IMR-90 (cell line): ENCODE measurements at regions not wholly inside any gene's neighbourhood (a gene's known extent, or its start where the extent isn't known, plus 50 kb on each side); places are given as distances from the start of the nearest gene placed in this dataset.

ENCODE experiments used
- ATAC-seq: fragments of 200-7000 bp; cut with Tn5 transposase; 2 replicates; pipeline ENCODE4 v1.9.1; 2020; ENCODE audit warnings: low read depth, mild to moderate bottlenecking, moderate library complexity
- BruUV-seq: library from RNA; stranded (reverse); fragments of 400-500 nt; replicated peaks from 2 replicates; lab custom pipeline; 2021; lab: Mats Ljungman, UMichigan
- CTCF ChIA-PET: fragments of 300-600 bp; formaldehyde crosslinking; extraction: SDS; loops from one replicate; lab custom pipeline; 2021; ENCODE audit warnings: antibody characterized with exemption; lab: Yijun Ruan, JAX
- POLR2A ChIA-PET: fragments of 300-600 bp; sonication (Branson Sonifier 250); formaldehyde crosslinking; loops from one replicate; lab custom pipeline; 2022; ENCODE audit warnings: antibody characterized with exemption; ENCODE audit not compliant: unreplicated experiment; lab: Charles Lee
- DNase-seq: peaks from one replicate; pipeline ENCODE4 v3.0.0; 2013
- H2AFZ ChIP-seq: replicated peaks from 2 replicates; pipeline ENCODE3; 2013; ENCODE audit warnings: low read length, mild to moderate bottlenecking; ENCODE audit not compliant: poor library complexity
- H2AK5ac ChIP-seq: 2 replicates; pipeline ENCODE4 v1.6.1; 2013; ENCODE audit warnings: low read depth, low read length, inconsistent platforms
- H2AK9ac ChIP-seq: replicated peaks from 2 replicates; pipeline ENCODE3; 2013; ENCODE audit warnings: mild to moderate bottlenecking, low read depth, low read length, moderate library complexity; ENCODE audit not compliant: poor library complexity
- H2BK120ac ChIP-seq: 2 replicates; pipeline ENCODE4 v1.6.1; 2013; ENCODE audit warnings: low read depth, low read length, inconsistent platforms
- H2BK15ac ChIP-seq: 3 replicates; pipeline ENCODE4 v1.6.1; 2013; ENCODE audit warnings: low read depth, low read length, inconsistent platforms
- H2BK20ac ChIP-seq: 2 replicates; pipeline ENCODE4 v1.6.1; 2013; ENCODE audit warnings: low read depth, mild to moderate bottlenecking, inconsistent platforms, low read length, moderate library complexity
- H2BK5ac ChIP-seq: 2 replicates; pipeline ENCODE4 v1.6.1; 2013; ENCODE audit warnings: mild to moderate bottlenecking, low read depth, low read length, inconsistent platforms; ENCODE audit not compliant: poor library complexity, severe bottlenecking
- H3K14ac ChIP-seq: replicated peaks from 2 replicates; pipeline ENCODE4 v1.6.1; 2013; ENCODE audit warnings: low read depth, low read length, inconsistent platforms
- H3K18ac ChIP-seq: 2 replicates; pipeline ENCODE4 v1.6.1; 2013; ENCODE audit warnings: low read depth, low read length, control low read depth
- H3K23ac ChIP-seq: 2 replicates; pipeline ENCODE4 v1.6.1; 2013; ENCODE audit warnings: low read depth, low read length, inconsistent platforms
- H3K27ac ChIP-seq: 2 replicates; pipeline ENCODE4 v1.5.1; 2013; ENCODE audit warnings: mild to moderate bottlenecking, control low read depth, low read length; ENCODE audit not compliant: insufficient read depth
- H3K27me3 ChIP-seq: 2 replicates; pipeline ENCODE4 v1.6.1; 2013; ENCODE audit warnings: low read length; ENCODE audit not compliant: control insufficient read depth, insufficient read depth
- H3K36me3 ChIP-seq: 2 replicates; pipeline ENCODE4 v1.6.1; 2013; ENCODE audit warnings: low read length, mixed read lengths; ENCODE audit not compliant: control insufficient read depth, insufficient read depth
- H3K4ac ChIP-seq: 2 replicates; pipeline ENCODE4 v1.6.1; 2013; ENCODE audit warnings: low read depth, low read length, inconsistent platforms
- H3K4me1 ChIP-seq: 2 replicates; pipeline ENCODE4 v1.6.1; 2013; ENCODE audit warnings: low read length, mixed read lengths; ENCODE audit not compliant: control insufficient read depth, insufficient read depth
- H3K4me2 ChIP-seq: 2 replicates; pipeline ENCODE4 v1.6.1; 2013; ENCODE audit warnings: low read depth, mild to moderate bottlenecking, control low read depth, low read length, moderate library complexity
- H3K4me3 ChIP-seq: 2 replicates; pipeline ENCODE4 v1.5.1; 2013; ENCODE audit warnings: low read depth, mild to moderate bottlenecking, control low read depth, low read length, moderate library complexity; ENCODE audit not compliant: insufficient read depth
- H3K56ac ChIP-seq: 2 replicates; pipeline ENCODE4 v1.6.1; 2013; ENCODE audit warnings: low read length, inconsistent platforms; ENCODE audit not compliant: insufficient read depth; ENCODE audit errors: extremely low read depth
- H3K79me1 ChIP-seq, 2 experiments: 2 replicates each; pipeline ENCODE4 v1.6.1; 2013; ENCODE audit warnings: low read length in 2 of 2, inconsistent platforms in 1 of 2, low read depth in 1 of 2
- H3K9ac ChIP-seq: 2 replicates; pipeline ENCODE4 v1.6.1; 2013; ENCODE audit warnings: low read depth, low read length, control low read depth
- H3K9me1 ChIP-seq: 2 replicates; pipeline ENCODE4 v1.6.1; 2013; ENCODE audit warnings: low read length, inconsistent platforms; ENCODE audit not compliant: insufficient read depth
- H3K9me3 ChIP-seq: 2 replicates; pipeline ENCODE4 v1.6.1; 2013; ENCODE audit warnings: low read length; ENCODE audit not compliant: control insufficient read depth, insufficient read depth
- H4K20me1 ChIP-seq: 2 replicates; pipeline ENCODE4 v1.6.1; 2013; ENCODE audit warnings: low read length, inconsistent platforms; ENCODE audit not compliant: insufficient read depth
- H4K5ac ChIP-seq: 2 replicates; pipeline ENCODE4 v1.6.1; 2013; ENCODE audit warnings: mild to moderate bottlenecking, low read depth, low read length, control low read depth
- H4K8ac ChIP-seq, 2 experiments: 2 replicates each; pipeline ENCODE4 v1.6.1; 2013; ENCODE audit warnings: low read depth in 2 of 2, low read length in 2 of 2, control low read depth in 1 of 2, inconsistent platforms in 1 of 2
- H4K91ac ChIP-seq: 2 replicates; pipeline ENCODE4 v1.6.1; 2013; ENCODE audit warnings: low read depth, low read length, inconsistent platforms; ENCODE audit not compliant: insufficient read depth
- CEBPB ChIP-seq: IDR thresholded peaks from 2 replicates; pipeline ENCODE4 v1.6.1; 2012; ENCODE audit warnings: low read depth, low read length, improper control_type of control experiment
- ELK1 ChIP-seq: fragments of 150-350 bp; IDR thresholded peaks from 2 replicates; pipeline ENCODE4 v1.6.1; 2016; ENCODE audit warnings: low read depth, mild to moderate bottlenecking, low read length, moderate library complexity, borderline replicate concordance
- MAZ ChIP-seq: IDR thresholded peaks from 2 replicates; pipeline ENCODE4 v1.6.1; 2012; ENCODE audit warnings: low read depth, mild to moderate bottlenecking, low read length, improper control_type of control experiment, moderate library complexity, borderline replicate concordance
- MXI1 ChIP-seq: IDR thresholded peaks from 2 replicates; pipeline ENCODE4 v1.6.1; 2012; ENCODE audit warnings: low read depth, mild to moderate bottlenecking, low read length, moderate library complexity, borderline replicate concordance
- WGBS, 2 experiments: methylation state at CpG; one replicate each; pipeline versions ENCODE4 v1.1.5 to v1.1.7; 2013; ENCODE audit warnings: missing lambda C conversion rate in 2 of 2; ENCODE audit not compliant: insufficient read length in 1 of 2; ENCODE audit errors: extremely low coverage in 2 of 2; 5-methylcytosine and 5-hydroxymethylcytosine counted together
- dilution Hi-C: fragments of 300-500 bp; cut with HindIII; formaldehyde crosslinking; loops from one replicate; pipeline ENCODE4 v1.14.3; 2018; ENCODE audit warnings: low sequenced_read_pairs; ENCODE audit not compliant: unreplicated experiment
- in situ Hi-C: fragments of 300-500 bp; cut with MboI; formaldehyde crosslinking; loops from 3 replicates; pipeline ENCODE4 v1.14.3; 2019; ENCODE audit warnings: low sequenced_read_pairs, inconsistent platforms, mixed read lengths
- intact Hi-C: fragments of 100-400 bp; cut with micrococcal nuclease; formaldehyde crosslinking; loops from 2 replicates; pipeline ENCODE4 v1.10.0; 2022

- Histone ChIP-seq H3K14ac (no peak overlapping the region), H3K23ac (no peak overlapping the region), H3K27me3 (no peaks in the 10 kb centered on the region), H2BK20ac (no peak overlapping the region), H2AK5ac (no peak overlapping the region), H2BK5ac (no peak overlapping the region), H3K9me1 (no peaks in the 10 kb centered on the region), H3K4ac (no peak overlapping the region), H3K4me3 (no peak overlapping the region), H3K56ac (no peak overlapping the region), H2BK15ac (no peak overlapping the region), H2AK9ac (no peak overlapping the region), H3K79me1 (no peaks in the 10 kb centered on the region), H4K20me1 (no peaks in the 10 kb centered on the region), H4K5ac (no peak overlapping the region), H4K91ac (no peak overlapping the region), H3K36me3 (no peaks in the 10 kb centered on the region), H3K9ac (no peak overlapping the region), H3K18ac (no peak overlapping the region), H3K27ac (no peak overlapping the region), H2BK120ac (no peak overlapping the region), H4K8ac (no peak overlapping the region), H3K4me1 (no peaks in the 10 kb centered on the region), H3K4me2 (no peak overlapping the region), H3K9me3 (peaks cover 2% of the 10 kb centered on the region; the same call in 1 of the 2 replicates), H2AFZ (no peak overlapping the region)
- TF ChIP-seq MAZ: no peak
- TF ChIP-seq MXI1: no peak
- TF ChIP-seq CEBPB: no peak
- TF ChIP-seq ELK1: no peak
- intact Hi-C loops (no loop called here), in situ Hi-C loops (no loop called here), dilution Hi-C loops (no loop called here)
- BruUV-seq: no TSS peak
- 50% methylated on average over 2 of the region's 5 CpGs; no CpG with 5 or more reads in 1 of the 2 experiments for WGBS, 2 experiments
- ATAC-seq (no peak), DNase-seq (no peak)
- POLR2A ChIA-PET: no interaction called here
- CTCF ChIA-PET: no interaction called here
These were observed 802.1 kb upstream of the FAM98A start for GRCh38 chr2:34401186-34401585.
